Stomach (tissue), 8 donors: ENCODE measurements at regions not wholly inside any gene's neighbourhood (a gene's known extent, or its start where the extent isn't known, plus 50 kb on each side); places are given as distances from the start of the nearest gene placed in this dataset.

Source experiments
- DNase-seq, 2 donors: peaks; one replicate each; pipeline versions ENCODE4 v3.0.0 to v3.0.0-alpha.2; 2013 to 2019
- H3K27ac ChIP-seq, 5 donors: fragments of 200-600 bp in 4 of 5; sonication (generic) in 4 of 5; one replicate each; pipeline ENCODE4 v1.5.1; 2013 to 2019; ENCODE audit warnings: mild to moderate bottlenecking in 1 of 5, moderate library complexity in 1 of 5
- H3K27me3 ChIP-seq, 3 donors: fragments of 200-600 bp; sonication (generic); one replicate each; pipeline ENCODE4 v1.5.1; 2017 to 2019; ENCODE audit warnings: mixed run types in 1 of 3
- H3K36me3 ChIP-seq, 4 donors: fragments of 200-600 bp; sonication (generic); 1 replicate in 3 of 4; 2 replicates in 1 of 4; pipeline ENCODE4 v1.5.1; 2016 to 2019
- H3K4me1 ChIP-seq, 4 donors: fragments of 200-600 bp; sonication (generic); one replicate each; pipeline ENCODE4 v1.5.1; 2016 to 2019
- H3K4me3 ChIP-seq, 4 donors: fragments of 200-600 bp; sonication (generic) in 3 of 4; one replicate each; pipeline ENCODE4 v1.5.1; 2016 to 2019; ENCODE audit warnings: mild to moderate bottlenecking in 1 of 4
- H3K9me3 ChIP-seq, 4 donors: fragments of 200-600 bp; sonication (generic); one replicate each; pipeline ENCODE4 v1.5.1; 2016 to 2019
- CTCF ChIP-seq, 7 experiments: fragments of 450-650 bp in 4 of 7; fragments of 200-600 bp in 3 of 7; sonication (generic) in 3 of 7; IDR thresholded peaks; one replicate each; pipeline ENCODE4 v1.5.1; 2016 to 2019; ENCODE audit warnings: antibody characterized with exemption in 7 of 7, control low read depth in 2 of 7, mild to moderate bottlenecking in 1 of 7
- EP300 ChIP-seq: sonication (generic); formaldehyde crosslinking; IDR thresholded peaks from one replicate; pipeline ENCODE4 v1.6.1; 2017; ENCODE audit warnings: antibody characterized with exemption
- POLR2A ChIP-seq, 4 donors: fragments of 450-650 bp; IDR thresholded peaks; one replicate each; pipeline ENCODE4 v1.6.1; 2016; ENCODE audit warnings: antibody characterized with exemption in 4 of 4, control low read depth in 2 of 4, mild to moderate bottlenecking in 1 of 4, moderate library complexity in 1 of 4
- POLR2AphosphoS5 ChIP-seq, 3 donors: sonication (generic); formaldehyde crosslinking; IDR thresholded peaks; one replicate each; pipeline ENCODE4 v1.6.1; 2016; ENCODE audit warnings: antibody characterized with exemption in 3 of 3
- WGBS, 5 donors: extraction: QIAGEN DNeasy Blood & Tissue Kit in 3 of 5; methylation state at CpG; one replicate each; pipeline versions ENCODE4 v1.1.5 to v1.1.7; 2013 to 2018; 5-methylcytosine and 5-hydroxymethylcytosine counted together
- intact Hi-C: fragments of 100-400 bp; cut with DNase I; formaldehyde crosslinking; loops from one replicate; pipeline ENCODE4 v1.15.1; 2023; ENCODE audit warnings: low total_unique reads
- donor health status: healthy with polysubstance abuse.
- donor health status: Bipolar disorder and iron deficiency.
- donor health status: healthy.

- Histone ChIP-seq H3K36me3 (no peaks in the 10 kb centered on the region), H3K4me1 (peaks cover 20 to 37% (median 24%) of the 10 kb centered on the region in 4 donors), H3K27me3 (no peaks in the 10 kb centered on the region), H3K27ac (peak overlapping the region in 2 of 5 donors; percentile 29 to 54), H3K4me3 (no peak overlapping the region), H3K9me3 (no peaks in the 10 kb centered on the region)
- no peak for DNase-seq
- WGBS, 5 donors = 79 to 92% (median 89%) methylated on average over 7 of the region's 7 CpGs
- TF ChIP-seq POLR2A (IDR thresholded peaks at IDR 0.05) = no peak
- no peak for TF ChIP-seq POLR2AphosphoS5 (IDR thresholded peaks at IDR 0.05)
- no peak for TF ChIP-seq CTCF (IDR thresholded peaks at IDR 0.05)
- TF ChIP-seq EP300 = no peak
- intact Hi-C loops = no loop called here
Measured at GRCh38 chr16:79298476-79298875, 302.1 kb downstream of the MAF start.

- H3K4me3 ChIP-seq = no peak overlapping the region
- no peaks in the 10 kb centered on the region for H3K27me3 ChIP-seq
- H3K36me3 ChIP-seq = no peaks in the 10 kb centered on the region
- no peak for TF ChIP-seq POLR2A (IDR thresholded peaks at IDR 0.05)
- TF ChIP-seq POLR2AphosphoS5 (IDR thresholded peaks at IDR 0.05) = peak in 1 of 3 donors; percentile 62
- WGBS, 5 donors = 32 to 54% (median 47%) methylated on average over 4 of the region's 4 CpGs
- peaks cover 20 to 37% (median 24%) of the 10 kb centered on the region in 4 donors for H3K4me1 ChIP-seq
- H3K27ac ChIP-seq = peak overlapping the region in 2 of 5 donors; percentile 54 to 67
- H3K9me3 ChIP-seq = no peaks in the 10 kb centered on the region
- DNase-seq = peak in 1 of 2 donors; percentile 40
- intact Hi-C loops = no loop called here
Measured at GRCh38 chr16:79297805-79298204, 302.7 kb downstream of the MAF start.

- peak overlapping the region in 1 of 5 donors; percentile 54 for H3K27ac ChIP-seq
- H3K4me1 ChIP-seq = peaks cover 20 to 37% (median 24%) of the 10 kb centered on the region in 4 donors
- no peak for DNase-seq
- WGBS, 5 donors = 85 to 92% (median 89%) methylated on average over 9 of the region's 9 CpGs
- intact Hi-C loops = no loop called here
- H3K9me3 ChIP-seq = no peaks in the 10 kb centered on the region
- no peaks in the 10 kb centered on the region for H3K27me3 ChIP-seq
- H3K36me3 ChIP-seq = no peaks in the 10 kb centered on the region
- no peak overlapping the region for H3K4me3 ChIP-seq
- no peak for TF ChIP-seq EP300
- TF ChIP-seq CTCF (IDR thresholded peaks at IDR 0.05) = no peak
- TF ChIP-seq POLR2A (IDR thresholded peaks at IDR 0.05) = no peak
- TF ChIP-seq POLR2AphosphoS5 (IDR thresholded peaks at IDR 0.05) = no peak
Measured at GRCh38 chr16:79297296-79297695, 303.2 kb downstream of the MAF start.

- H3K9me3 ChIP-seq = no peaks in the 10 kb centered on the region
- TF ChIP-seq POLR2AphosphoS5 (IDR thresholded peaks at IDR 0.05) (no peak), EP300 (no peak), POLR2A (IDR thresholded peaks at IDR 0.05) (no peak), CTCF (IDR thresholded peaks at IDR 0.05) (no peak)
- intact Hi-C loops = no loop called here
- H3K4me3 ChIP-seq = no peak overlapping the region
- peak overlapping the region in 2 of 5 donors; percentile 17 to 54 for H3K27ac ChIP-seq
- no peaks in the 10 kb centered on the region for H3K36me3 ChIP-seq
- peaks cover 20 to 37% (median 24%) of the 10 kb centered on the region in 4 donors for H3K4me1 ChIP-seq
- WGBS, 5 donors = 47 to 73% (median 66%) methylated on average over 4 of the region's 4 CpGs
- peak in 1 of 2 donors; percentile 50 for DNase-seq
- no peaks in the 10 kb centered on the region for H3K27me3 ChIP-seq
Measured at GRCh38 chr16:79296491-79296890, 304.0 kb downstream of the MAF start.

GRCh38 chr16:79295746-79296145 lies 304.8 kb downstream of the MAF start:
- Histone ChIP-seq H3K27me3 (no peaks in the 10 kb centered on the region), H3K36me3 (no peaks in the 10 kb centered on the region), H3K27ac (no peak overlapping the region), H3K4me1 (peaks cover 20 to 37% (median 24%) of the 10 kb centered on the region in 4 donors), H3K4me3 (no peak overlapping the region), H3K9me3 (no peaks in the 10 kb centered on the region)
- TF ChIP-seq EP300 (no peak), POLR2A (IDR thresholded peaks at IDR 0.05) (no peak), CTCF (IDR thresholded peaks at IDR 0.05) (no peak), POLR2AphosphoS5 (IDR thresholded peaks at IDR 0.05) (no peak)
- intact Hi-C loops = no loop called here
- no peak for DNase-seq
- 89 to 97% (median 93%) methylated on average over 5 of the region's 5 CpGs for WGBS, 5 donors
